DOHH2 (cell line): ENCODE measurements at regions not wholly inside any gene's neighbourhood (a gene's known extent, or its start where the extent isn't known, plus 50 kb on each side); places are given as distances from the start of the nearest gene placed in this dataset.
"Not testable (repeated sequence)": the region's sequence is repeated elsewhere in the genome, so short reads cannot be mapped to it uniquely, and the experiment has no call there.

Source experiments
- H3F3A ChIP-seq: fragments of 200-600 bp; sonication (generic), shearing (Covaris generic); 2 replicates; pipeline ENCODE4 v1.6.0; 2016; ENCODE audit warnings: antibody characterized with exemption, mild to moderate bottlenecking; ENCODE audit not compliant: control insufficient read depth, insufficient read depth
- H3K27ac ChIP-seq: fragments of 200-600 bp; sonication (generic); 2 replicates; pipeline ENCODE4 v1.5.1; 2014; ENCODE audit warnings: low read depth, mild to moderate bottlenecking, low read length, moderate library complexity
- H3K27me3 ChIP-seq: fragments of 200-600 bp; sonication (generic); 2 replicates; pipeline ENCODE4 v1.6.1; 2014; ENCODE audit warnings: mild to moderate bottlenecking, low read length, mixed read lengths; ENCODE audit not compliant: control insufficient read depth
- H3K36me3 ChIP-seq: fragments of 200-600 bp; sonication (generic); 2 replicates; pipeline ENCODE4 v1.6.1; 2014; ENCODE audit warnings: mild to moderate bottlenecking, low read length, moderate library complexity, mixed read lengths; ENCODE audit not compliant: control insufficient read depth
- H3K4me1 ChIP-seq: fragments of 200-600 bp; sonication (generic); 2 replicates; pipeline ENCODE4 v1.6.1; 2014; ENCODE audit warnings: mild to moderate bottlenecking, low read length, mixed read lengths; ENCODE audit not compliant: control insufficient read depth
- H3K4me2 ChIP-seq: fragments of 200-600 bp; sonication (generic); 2 replicates; pipeline ENCODE4 v1.6.0; 2014; ENCODE audit warnings: mild to moderate bottlenecking, low read length, moderate library complexity
- H3K4me3 ChIP-seq: fragments of 200-600 bp; sonication (generic); 2 replicates; pipeline ENCODE4 v1.5.1; 2014; ENCODE audit warnings: mild to moderate bottlenecking, low read length, mixed read lengths
- H3K79me2 ChIP-seq: fragments of 200-600 bp; sonication (generic); 2 replicates; pipeline ENCODE4 v1.6.1; 2014; ENCODE audit warnings: mild to moderate bottlenecking, low read length, mixed read lengths; ENCODE audit not compliant: control insufficient read depth
- H3K9me2 ChIP-seq: fragments of 200-600 bp; sonication (generic); replicated peaks from 2 replicates; pipeline ENCODE4 v1.6.1; 2014; ENCODE audit warnings: mild to moderate bottlenecking, low read length, mixed read lengths; ENCODE audit not compliant: control insufficient read depth
- H3K9me3 ChIP-seq: fragments of 200-600 bp; sonication (generic); 2 replicates; pipeline ENCODE4 v1.6.1; 2014; ENCODE audit warnings: antibody characterized with exemption, low read length, mixed read lengths; ENCODE audit not compliant: control insufficient read depth, insufficient read depth
- H4K20me1 ChIP-seq: fragments of 200-600 bp; sonication (generic); 2 replicates; pipeline ENCODE4 v1.6.0; 2014; ENCODE audit warnings: low read depth, mild to moderate bottlenecking, antibody characterized with exemption, low read length, moderate library complexity; ENCODE audit not compliant: control insufficient read depth, insufficient read depth
- EZH2phosphoT487 ChIP-seq: fragments of 200-600 bp; sonication (generic); IDR thresholded peaks from 2 replicates; pipeline ENCODE4 v1.6.1; 2017; ENCODE audit warnings: borderline replicate concordance, mild to moderate bottlenecking, antibody characterized with exemption, low read length, moderate library complexity, mixed read lengths
- TF ChIP-seq, protein P1 (sequence below): fragments of 200-600 bp; sonication (generic); IDR thresholded peaks from one replicate; pipeline ENCODE4 v1.5.1; 2014; ENCODE audit warnings: antibody characterized with exemption, mild to moderate bottlenecking, low read depth, low read length; ENCODE audit not compliant: poor library complexity, severe bottlenecking

DNA sequence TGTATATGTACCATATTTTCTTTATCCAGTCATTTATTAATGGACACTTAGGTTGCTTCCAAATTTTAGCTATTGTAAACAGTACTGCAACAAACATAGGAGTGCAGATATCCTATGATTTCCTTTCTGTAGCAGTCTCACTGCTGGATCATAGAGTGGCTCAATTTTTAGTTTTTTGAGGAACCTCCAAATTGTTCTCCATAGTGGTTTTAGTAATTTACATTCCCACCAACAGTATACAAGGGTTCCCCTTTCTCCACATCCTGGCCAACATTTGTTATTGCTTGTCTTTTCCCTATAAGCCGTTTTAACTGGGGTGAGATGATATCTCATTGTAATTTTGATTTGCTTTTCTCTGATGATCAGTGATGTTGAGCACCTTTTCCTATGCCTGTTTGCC is 114.3 kb downstream of the TMEM17 start:
- Histone ChIP-seq H3K36me3 (no peaks in the 10 kb centered on the region), H3K4me1 (no peaks in the 10 kb centered on the region), H3K27me3 (no peaks in the 10 kb centered on the region), H3K27ac (no peak overlapping the region), H3K4me3 (no peak overlapping the region), H3K9me3 (0 out of 2 replicates have a peak, but pooled peaks cover under 1% of the 10 kb centered on the region), H3F3A (no peaks in the 10 kb centered on the region), H3K9me2 (no peaks in the 10 kb centered on the region), H4K20me1 (no peaks in the 10 kb centered on the region), H3K4me2 (no peak overlapping the region), H3K79me2 (no peaks in the 10 kb centered on the region)
- no peak for TF ChIP-seq EZH2phosphoT487
- TF ChIP-seq, protein P1, sequence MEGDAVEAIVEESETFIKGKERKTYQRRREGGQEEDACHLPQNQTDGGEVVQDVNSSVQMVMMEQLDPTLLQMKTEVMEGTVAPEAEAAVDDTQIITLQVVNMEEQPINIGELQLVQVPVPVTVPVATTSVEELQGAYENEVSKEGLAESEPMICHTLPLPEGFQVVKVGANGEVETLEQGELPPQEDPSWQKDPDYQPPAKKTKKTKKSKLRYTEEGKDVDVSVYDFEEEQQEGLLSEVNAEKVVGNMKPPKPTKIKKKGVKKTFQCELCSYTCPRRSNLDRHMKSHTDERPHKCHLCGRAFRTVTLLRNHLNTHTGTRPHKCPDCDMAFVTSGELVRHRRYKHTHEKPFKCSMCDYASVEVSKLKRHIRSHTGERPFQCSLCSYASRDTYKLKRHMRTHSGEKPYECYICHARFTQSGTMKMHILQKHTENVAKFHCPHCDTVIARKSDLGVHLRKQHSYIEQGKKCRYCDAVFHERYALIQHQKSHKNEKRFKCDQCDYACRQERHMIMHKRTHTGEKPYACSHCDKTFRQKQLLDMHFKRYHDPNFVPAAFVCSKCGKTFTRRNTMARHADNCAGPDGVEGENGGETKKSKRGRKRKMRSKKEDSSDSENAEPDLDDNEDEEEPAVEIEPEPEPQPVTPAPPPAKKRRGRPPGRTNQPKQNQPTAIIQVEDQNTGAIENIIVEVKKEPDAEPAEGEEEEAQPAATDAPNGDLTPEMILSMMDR, result no peak

DNA sequence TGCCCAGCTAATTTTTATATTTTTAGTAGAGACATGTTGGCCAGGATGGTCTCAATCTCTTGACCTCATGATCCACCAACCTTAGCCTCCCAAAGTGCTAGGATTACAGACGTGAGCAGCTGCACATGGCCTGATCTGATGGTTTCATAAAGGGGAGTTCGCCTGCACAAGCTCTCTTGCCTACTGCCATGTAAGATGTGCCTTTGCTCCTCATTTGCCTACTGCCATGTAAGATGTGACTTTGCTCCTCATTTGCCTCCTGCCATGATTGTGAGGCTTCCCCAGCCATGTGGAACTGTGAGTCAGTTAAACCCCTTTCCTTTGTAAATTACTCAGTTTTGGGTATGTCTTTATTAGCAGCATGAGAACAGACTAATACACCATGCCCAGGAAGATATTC is 119.6 kb downstream of the TMEM17 start:
- not testable (repeated sequence) for H3K27ac ChIP-seq, H3K79me2 ChIP-seq, H3K27me3 ChIP-seq, H3K36me3 ChIP-seq, H3K4me1 ChIP-seq, H3K9me3 ChIP-seq, H3F3A ChIP-seq, H3K4me2 ChIP-seq, H3K4me3 ChIP-seq, H4K20me1 ChIP-seq, H3K9me2 ChIP-seq

DNA sequence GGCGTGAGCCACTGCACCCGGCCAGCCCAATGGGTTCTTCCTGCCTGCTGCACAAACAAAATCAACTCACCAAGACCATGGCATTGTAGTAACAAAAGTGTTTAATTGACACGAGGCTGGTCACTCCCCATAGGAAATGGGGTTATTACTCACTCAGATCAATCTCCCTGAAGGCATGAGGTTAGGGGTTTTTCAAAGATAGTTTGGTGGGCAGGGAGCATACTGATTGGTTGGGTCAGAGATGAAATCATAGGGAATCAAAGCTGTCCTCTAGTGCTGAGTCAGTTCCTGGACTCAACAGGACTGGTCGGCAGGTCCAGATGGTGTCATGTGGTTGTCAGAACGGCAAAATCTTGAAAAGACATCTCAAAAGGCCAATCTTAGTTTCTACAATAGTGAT is 122.1 kb downstream of the TMEM17 start:
- H3K9me3 ChIP-seq, result peaks cover 9% of the 10 kb centered on the region; the same call in 1 of the 2 replicates
- no peak for TF ChIP-seq EZH2phosphoT487
- TF ChIP-seq, protein P1, result no peak
- H3K79me2 ChIP-seq, result no peaks in the 10 kb centered on the region
- no peaks in the 10 kb centered on the region for H3F3A ChIP-seq
- H3K4me3 ChIP-seq, result no peak overlapping the region
- no peaks in the 10 kb centered on the region for H3K27me3 ChIP-seq
- no peaks in the 10 kb centered on the region for H3K36me3 ChIP-seq
- no peaks in the 10 kb centered on the region for H3K4me1 ChIP-seq
- H3K4me2 ChIP-seq, result no peak overlapping the region
- H4K20me1 ChIP-seq, result no peaks in the 10 kb centered on the region
- H3K9me2 ChIP-seq, result no peaks in the 10 kb centered on the region
- no peak overlapping the region for H3K27ac ChIP-seq

DNA sequence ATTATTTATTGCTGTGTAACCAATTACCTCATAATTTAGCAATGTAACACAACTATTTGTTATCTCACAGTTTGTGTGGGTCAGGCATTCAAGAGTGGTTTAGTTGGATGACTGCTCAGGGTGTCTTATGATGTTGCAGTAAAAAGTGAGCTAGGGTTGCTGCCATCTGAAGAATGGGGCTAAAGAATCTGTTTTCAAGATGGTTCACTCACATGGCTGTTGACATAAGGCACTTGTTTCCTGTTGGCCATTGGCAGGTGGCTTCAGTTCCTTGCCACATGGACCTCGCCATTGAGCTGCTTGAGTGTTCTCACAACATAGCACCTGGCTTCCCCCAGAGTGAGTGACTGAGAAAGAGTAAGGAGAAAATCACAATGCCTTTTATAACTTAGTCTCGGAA is 123.2 kb downstream of the TMEM17 start:
- Histone ChIP-seq H3K79me2 (no peaks in the 10 kb centered on the region), H3K27ac (no peak overlapping the region), H3K4me3 (no peak overlapping the region), H3K4me2 (no peak overlapping the region), H3K9me2 (no peaks in the 10 kb centered on the region), H3K36me3 (no peaks in the 10 kb centered on the region), H3K27me3 (no peaks in the 10 kb centered on the region), H4K20me1 (no peaks in the 10 kb centered on the region), H3F3A (no peaks in the 10 kb centered on the region), H3K4me1 (no peaks in the 10 kb centered on the region), H3K9me3 (peaks cover 9% of the 10 kb centered on the region; the same call in 1 of the 2 replicates)
- TF ChIP-seq, protein P1, result no peak
- no peak for TF ChIP-seq EZH2phosphoT487
